Esophagus squamous epithelium (tissue), 5 donors: ENCODE measurements at regions not wholly inside any gene's neighbourhood (a gene's known extent, or its start where the extent isn't known, plus 50 kb on each side); places are given as distances from the start of the nearest gene placed in this dataset.

Experiments used
- DNase-seq: peaks from one replicate; lab custom pipeline; 2025; lab: John Stamatoyannopoulos, UW
- H3K27ac ChIP-seq, 4 donors: fragments of 200-600 bp; sonication (generic); one replicate each; pipeline ENCODE4 v1.5.1; 2016 to 2019; ENCODE audit warnings: mild to moderate bottlenecking in 1 of 4
- H3K27me3 ChIP-seq, 4 donors: fragments of 200-600 bp; sonication (generic); 1 replicate in 3 of 4; 2 replicates in 1 of 4; pipeline versions ENCODE4 v1.5.1 to v1.6.0; 2017 to 2021; ENCODE audit warnings: antibody characterized with exemption in 1 of 4
- H3K36me3 ChIP-seq, 3 donors: fragments of 200-600 bp; sonication (generic); one replicate each; pipeline ENCODE4 v1.5.1; 2016 to 2019
- H3K4me1 ChIP-seq, 3 donors: fragments of 200-600 bp; sonication (generic); one replicate each; pipeline ENCODE4 v1.5.1; 2017 to 2019
- H3K4me3 ChIP-seq, 4 donors: fragments of 200-600 bp; sonication (generic); 1 replicate in 3 of 4; 2 replicates in 1 of 4; pipeline ENCODE4 v1.5.1; 2016 to 2019; ENCODE audit warnings: mild to moderate bottlenecking in 2 of 4, moderate library complexity in 1 of 4
- H3K9me3 ChIP-seq, 3 donors: fragments of 200-600 bp; sonication (generic); one replicate each; pipeline ENCODE4 v1.5.1; 2016 to 2019
- CTCF ChIP-seq, 6 experiments: fragments of 450-650 bp in 4 of 6; fragments of 200-600 bp in 2 of 6; sonication (generic) in 2 of 6; IDR thresholded peaks; one replicate each; pipeline ENCODE4 v1.5.1; 2016 to 2019; ENCODE audit warnings: antibody characterized with exemption in 6 of 6, mild to moderate bottlenecking in 4 of 6, moderate library complexity in 4 of 6
- POLR2A ChIP-seq, 4 donors: fragments of 450-650 bp; IDR thresholded peaks; one replicate each; pipeline ENCODE4 v1.6.1; 2017; ENCODE audit warnings: antibody characterized with exemption in 4 of 4, mild to moderate bottlenecking in 4 of 4, moderate library complexity in 3 of 4
- WGBS, 2 donors: methylation state at CpG; one replicate each; pipeline ENCODE4 v1.1.5; 2018; 5-methylcytosine and 5-hydroxymethylcytosine counted together
- intact Hi-C: fragments of 100-400 bp; cut with DNase I; formaldehyde crosslinking; loops from one replicate; pipeline ENCODE4 v1.15.0; 2022
- donor health status: DM: yes; HTN: yes; CAD: no.

- TF ChIP-seq CTCF (IDR thresholded peaks at IDR 0.05) (no peak), POLR2A (IDR thresholded peaks at IDR 0.05) (no peak)
- Histone ChIP-seq H3K27me3 (no peaks in the 10 kb centered on the region), H3K9me3 (no peaks in the 10 kb centered on the region), H3K36me3 (no peaks in the 10 kb centered on the region), H3K27ac (no peak overlapping the region), H3K4me1 (no peaks in the 10 kb centered on the region), H3K4me3 (no peak overlapping the region)
- 60 to 70% methylated on average over 2 of the region's 2 CpGs for WGBS, 2 donors
- DNase-seq = no peak
- intact Hi-C loops = no loop called here
Observed at GRCh38 chr13:78826936-78827335, 168.0 kb upstream of the OBI1 start.

- Histone ChIP-seq H3K27me3 (no peaks in the 10 kb centered on the region), H3K4me1 (no peaks in the 10 kb centered on the region), H3K4me3 (no peak overlapping the region), H3K9me3 (no peaks in the 10 kb centered on the region), H3K36me3 (no peaks in the 10 kb centered on the region), H3K27ac (no peak overlapping the region)
- intact Hi-C loops = no loop called here
- 68 to 76% methylated on average over 1 of the region's 1 CpG for whole genome bisulfite sequencing, 2 donors
- no peak for TF ChIP-seq POLR2A (IDR thresholded peaks at IDR 0.05)
- no peak for TF ChIP-seq CTCF (IDR thresholded peaks at IDR 0.05)
- DNase-seq = no peak
Observed at GRCh38 chr13:78826312-78826711, 167.4 kb upstream of the OBI1 start.

GRCh38 chr13:78820541-78820940, 161.6 kb upstream of the OBI1 start:
- Histone ChIP-seq H3K4me3 (no peak overlapping the region), H3K27ac (no peak overlapping the region), H3K27me3 (no peaks in the 10 kb centered on the region), H3K4me1 (no peaks in the 10 kb centered on the region), H3K36me3 (no peaks in the 10 kb centered on the region), H3K9me3 (no peaks in the 10 kb centered on the region)
- no peak for DNase-seq
- TF ChIP-seq POLR2A (IDR thresholded peaks at IDR 0.05) (no peak), CTCF (IDR thresholded peaks at IDR 0.05) (no peak)
- intact Hi-C loops = no loop called here
- WGBS, 2 donors = 17 to 40% methylated on average over 1 of the region's 1 CpG

GRCh38 chr13:78816592-78816991, 157.6 kb upstream of the OBI1 start:
- intact Hi-C loops = no loop called here

GRCh38 chr13:78816154-78816553, 157.2 kb upstream of the OBI1 start:
- Histone ChIP-seq H3K36me3 (no peaks in the 10 kb centered on the region), H3K9me3 (no peaks in the 10 kb centered on the region), H3K4me3 (no peak overlapping the region), H3K27ac (no peak overlapping the region), H3K27me3 (no peaks in the 10 kb centered on the region), H3K4me1 (no peaks in the 10 kb centered on the region)
- intact Hi-C loops = no loop called here
- TF ChIP-seq POLR2A (IDR thresholded peaks at IDR 0.05) (no peak), CTCF (IDR thresholded peaks at IDR 0.05) (no peak)
- WGBS, 2 donors = 13 to 38% methylated on average over 1 of the region's 1 CpG
- no peak for DNase-seq

More at GRCh38 chr13:78816592-78816991, 157.6 kb upstream of the OBI1 start:
- H3K9me3 ChIP-seq = no peaks in the 10 kb centered on the region
- TF ChIP-seq POLR2A (IDR thresholded peaks at IDR 0.05) (no peak), CTCF (IDR thresholded peaks at IDR 0.05) (no peak)
- no peaks in the 10 kb centered on the region for H3K4me1 ChIP-seq
- WGBS, 2 donors = 62 to 71% methylated on average over 9 to 11 of the region's 15 CpGs
- no peak for DNase-seq
- H3K4me3 ChIP-seq = no peak overlapping the region
- no peaks in the 10 kb centered on the region for H3K27me3 ChIP-seq
- no peak overlapping the region for H3K27ac ChIP-seq
- no peaks in the 10 kb centered on the region for H3K36me3 ChIP-seq
